ENCODE measurements at regions not wholly inside any gene's neighbourhood (a gene's known extent, or its start where the extent isn't known, plus 50 kb on each side); places are given as distances from the start of the nearest gene placed in this dataset.

DNA sequence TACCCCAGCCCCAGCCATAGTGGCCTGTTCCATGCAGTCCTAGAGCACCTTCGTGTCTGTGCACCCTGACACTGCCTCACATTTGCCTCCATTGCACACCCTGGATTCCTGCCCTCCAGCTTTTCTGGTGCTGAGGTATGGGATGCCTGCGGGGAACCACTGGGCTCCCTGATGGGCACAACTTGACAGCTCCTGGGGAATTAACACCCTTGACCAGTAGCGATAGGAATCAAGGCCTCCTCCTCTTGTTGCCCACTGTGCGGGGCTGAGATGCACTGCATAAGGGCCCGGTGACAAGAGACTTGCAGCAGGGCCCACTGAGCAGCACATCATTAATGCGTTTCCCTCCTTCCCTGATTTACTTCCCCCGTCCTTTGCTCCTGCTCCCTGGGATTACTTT, 235.6 kb upstream of the MOCS1 start:
- no peaks in the 10 kb centered on the region for H3K27me3 ChIP-seq
- no peaks in the 10 kb centered on the region for H3K4me1 ChIP-seq
- H3K9me3 ChIP-seq, result no peaks in the 10 kb centered on the region
- no peak for DNase-seq
- H3K36me3 ChIP-seq, result no peaks in the 10 kb centered on the region
- intact Hi-C loops (cut with DNase I), result no loop called here
- WGBS, 2 donors, result 60 to 73% methylated on average over 6 to 7 of the region's 7 CpGs
- TF ChIP-seq, protein P1, sequence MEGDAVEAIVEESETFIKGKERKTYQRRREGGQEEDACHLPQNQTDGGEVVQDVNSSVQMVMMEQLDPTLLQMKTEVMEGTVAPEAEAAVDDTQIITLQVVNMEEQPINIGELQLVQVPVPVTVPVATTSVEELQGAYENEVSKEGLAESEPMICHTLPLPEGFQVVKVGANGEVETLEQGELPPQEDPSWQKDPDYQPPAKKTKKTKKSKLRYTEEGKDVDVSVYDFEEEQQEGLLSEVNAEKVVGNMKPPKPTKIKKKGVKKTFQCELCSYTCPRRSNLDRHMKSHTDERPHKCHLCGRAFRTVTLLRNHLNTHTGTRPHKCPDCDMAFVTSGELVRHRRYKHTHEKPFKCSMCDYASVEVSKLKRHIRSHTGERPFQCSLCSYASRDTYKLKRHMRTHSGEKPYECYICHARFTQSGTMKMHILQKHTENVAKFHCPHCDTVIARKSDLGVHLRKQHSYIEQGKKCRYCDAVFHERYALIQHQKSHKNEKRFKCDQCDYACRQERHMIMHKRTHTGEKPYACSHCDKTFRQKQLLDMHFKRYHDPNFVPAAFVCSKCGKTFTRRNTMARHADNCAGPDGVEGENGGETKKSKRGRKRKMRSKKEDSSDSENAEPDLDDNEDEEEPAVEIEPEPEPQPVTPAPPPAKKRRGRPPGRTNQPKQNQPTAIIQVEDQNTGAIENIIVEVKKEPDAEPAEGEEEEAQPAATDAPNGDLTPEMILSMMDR (IDR thresholded peaks at IDR 0.05), result no peak
- no peak for TF ChIP-seq POLR2A (IDR thresholded peaks at IDR 0.05)
- no peak overlapping the region for H3K4me3 ChIP-seq (replicated peaks in 1 of 3)
- H3K27ac ChIP-seq, result no peak overlapping the region

DNA sequence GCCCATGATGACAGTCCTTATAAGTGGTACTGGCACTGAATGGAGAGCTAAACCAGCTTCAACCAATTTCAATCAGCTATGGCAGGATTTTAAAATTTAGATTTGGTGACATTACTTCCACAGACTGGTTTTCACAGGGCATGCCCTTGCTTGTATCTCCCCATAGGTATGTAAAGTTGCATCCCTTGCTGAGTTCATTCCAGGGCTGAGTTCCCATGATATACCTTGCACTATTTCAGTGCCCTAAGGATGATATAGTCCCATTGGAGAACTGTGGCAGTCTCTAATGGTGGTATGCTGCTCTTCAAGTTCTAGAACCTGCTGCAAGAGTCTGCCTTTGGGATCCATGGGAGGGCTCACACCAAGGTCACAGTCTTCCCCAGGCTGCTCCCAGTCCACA, 232.7 kb upstream of the MOCS1 start:
- Histone ChIP-seq H3K36me3 (no peaks in the 10 kb centered on the region), H3K4me1 (no peaks in the 10 kb centered on the region), H3K4me3 (replicated peaks in 1 of 3) (no peak overlapping the region), H3K27ac (no peak overlapping the region), H3K27me3 (no peaks in the 10 kb centered on the region), H3K9me3 (no peaks in the 10 kb centered on the region)
- DNase-seq, result no peak
- TF ChIP-seq, protein P1 (IDR thresholded peaks at IDR 0.05), result no peak
- TF ChIP-seq POLR2A (IDR thresholded peaks at IDR 0.05), result no peak
- intact Hi-C loops (cut with DNase I), result no loop called here

DNA sequence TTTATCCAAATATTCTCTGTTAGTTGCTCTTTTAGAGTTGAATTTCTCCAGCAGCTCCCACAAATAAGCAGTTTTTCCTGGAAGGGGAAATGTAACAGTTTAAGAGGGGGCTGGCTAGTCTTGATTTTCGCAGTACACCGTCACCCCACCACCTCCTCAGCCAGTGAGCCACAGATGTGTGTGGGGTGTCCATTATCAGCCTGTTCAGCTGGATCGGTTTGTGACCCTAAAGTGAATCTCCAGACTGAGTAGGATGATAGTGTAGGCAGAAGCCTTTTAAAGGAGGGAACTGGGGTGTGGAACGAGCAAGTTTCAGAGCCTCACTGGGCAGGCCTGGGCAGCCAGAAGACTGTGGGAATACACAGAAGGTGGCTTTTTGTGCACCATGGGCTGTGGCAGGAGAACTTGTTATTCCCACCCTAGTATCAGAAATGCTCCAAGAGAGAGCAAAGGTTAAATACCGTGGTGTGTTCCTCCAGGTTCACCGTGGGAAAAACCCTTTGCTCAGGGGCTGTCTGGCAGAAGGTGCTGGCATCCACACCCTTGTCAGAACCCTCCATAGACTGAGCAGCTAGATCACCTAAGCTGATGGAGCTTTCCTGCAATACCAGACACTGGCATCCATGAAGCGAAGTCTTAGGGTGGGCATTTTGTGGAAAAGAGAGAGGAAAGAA, 230.9 kb upstream of the MOCS1 start:
- H3K4me3 ChIP-seq (replicated peaks in 1 of 3), result no peak overlapping the region
- intact Hi-C loops (cut with DNase I), result no loop called here
- no peaks in the 10 kb centered on the region for H3K9me3 ChIP-seq
- 77 to 95% methylated on average over 7 of the region's 7 CpGs for WGBS, 2 donors
- DNase-seq, result no peak
- no peaks in the 10 kb centered on the region for H3K36me3 ChIP-seq
- H3K27me3 ChIP-seq, result no peaks in the 10 kb centered on the region
- no peak for TF ChIP-seq POLR2A (IDR thresholded peaks at IDR 0.05)
- TF ChIP-seq, protein P1 (IDR thresholded peaks at IDR 0.05), result no peak
- H3K27ac ChIP-seq, result no peak overlapping the region
- no peaks in the 10 kb centered on the region for H3K4me1 ChIP-seq

DNA sequence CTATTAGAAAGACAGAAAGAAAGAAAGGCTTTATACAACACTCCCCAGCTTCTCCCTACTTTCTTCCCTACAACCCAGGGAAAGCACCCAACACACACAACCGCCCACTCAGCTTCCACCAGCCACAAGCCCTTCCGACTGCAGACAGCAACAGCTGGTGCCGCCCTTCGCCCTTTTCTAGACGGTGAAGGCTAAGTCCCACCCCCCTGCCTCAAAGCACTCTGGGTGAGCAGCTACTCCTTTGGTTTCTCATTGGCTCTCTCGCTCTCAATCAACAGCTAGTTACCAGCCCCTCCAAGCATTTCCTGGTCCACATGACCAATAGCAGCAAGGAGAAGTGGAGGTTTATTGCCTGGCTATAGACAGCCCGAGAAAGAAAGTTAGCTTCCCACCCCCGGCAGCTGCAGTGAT, 230.1 kb upstream of the MOCS1 start:
- no peak overlapping the region for H3K4me3 ChIP-seq (replicated peaks in 1 of 3)
- DNase-seq, result no peak
- H3K27ac ChIP-seq, result no peak overlapping the region
- no peaks in the 10 kb centered on the region for H3K9me3 ChIP-seq
- no peaks in the 10 kb centered on the region for H3K27me3 ChIP-seq
- no peaks in the 10 kb centered on the region for H3K36me3 ChIP-seq
- WGBS, 2 donors, result 88 to 94% methylated on average over 8 of the region's 8 CpGs
- H3K4me1 ChIP-seq, result no peaks in the 10 kb centered on the region
- TF ChIP-seq, protein P1 (IDR thresholded peaks at IDR 0.05), result no peak
- TF ChIP-seq POLR2A (IDR thresholded peaks at IDR 0.05), result no peak
- intact Hi-C loops (cut with DNase I), result no loop called here

DNA sequence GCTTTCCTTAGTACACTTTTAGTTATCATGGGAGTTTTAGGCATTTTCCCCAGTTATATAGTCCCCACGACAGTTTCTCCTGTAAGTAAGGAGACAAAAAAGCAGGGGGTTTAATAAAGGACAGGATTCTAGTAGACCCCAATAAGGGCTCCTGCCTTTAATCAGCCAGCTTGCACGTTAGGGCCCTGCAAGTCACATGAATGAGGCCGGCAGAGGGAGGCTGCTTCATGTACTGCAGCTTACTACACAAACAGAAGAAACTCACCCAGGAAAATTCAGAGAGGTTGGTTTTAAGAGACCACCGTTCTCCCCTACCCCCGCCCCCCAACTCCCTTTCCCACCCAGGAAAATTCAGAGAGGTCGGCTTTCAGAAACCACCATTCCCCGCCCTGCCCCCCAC, 229.7 kb upstream of the MOCS1 start:
- 59 to 71% methylated on average over 6 to 7 of the region's 7 CpGs for WGBS, 2 donors

More for the DNA sequence above, 229.7 kb upstream of the MOCS1 start:
- DNase-seq, result no peak
- Histone ChIP-seq H3K27me3 (no peaks in the 10 kb centered on the region), H3K9me3 (no peaks in the 10 kb centered on the region), H3K27ac (no peak overlapping the region), H3K36me3 (no peaks in the 10 kb centered on the region), H3K4me3 (replicated peaks in 1 of 3) (no peak overlapping the region), H3K4me1 (no peaks in the 10 kb centered on the region)
- intact Hi-C loops (cut with DNase I), result no loop called here
- TF ChIP-seq, protein P1 (IDR thresholded peaks at IDR 0.05), result no peak
- TF ChIP-seq POLR2A (IDR thresholded peaks at IDR 0.05), result no peak
